ENCODE measurements at regions not wholly inside any gene's neighbourhood (a gene's known extent, or its start where the extent isn't known, plus 50 kb on each side); places are given as distances from the start of the nearest gene placed in this dataset.

GRCh38 chr22:26912655-26913345 is 255.4 kb downstream of the MIAT start:
- intact Hi-C loops (cut with DNase I): no loop called here
- H3K9me3 ChIP-seq (ENCODE audit: control insufficient read depth in 2 of 3, insufficient read depth in 1 of 3, low read length in 3 of 3): no peaks in the 10 kb centered on the region
- no peak overlapping the region for H3K27ac ChIP-seq (ENCODE audit: low read depth in 2 of 2, low read length in 2 of 2)
- no peak for FAIRE-seq
- TF ChIP-seq CTCF (IDR thresholded peaks at IDR 0.05; ENCODE audit: borderline replicate concordance, extremely low read depth, insufficient read depth): no peak
- peaks cover 14% of the 10 kb centered on the region for H3K27me3 ChIP-seq (ENCODE audit: control insufficient read depth, insufficient read depth, low read length)
- no peaks in the 10 kb centered on the region for H3K36me3 ChIP-seq (ENCODE audit: control insufficient read depth in 2 of 3, insufficient read depth in 3 of 3, low read length in 3 of 3)
- no peaks in the 10 kb centered on the region for H3K4me1 ChIP-seq (ENCODE audit: control insufficient read depth in 2 of 3, insufficient read depth in 2 of 3, low read depth in 1 of 3, low read length in 3 of 3)
- no peak for DNase-seq
- no peak overlapping the region for H3K9ac ChIP-seq (ENCODE audit: low read length in 3 of 3)
- H3K4me3 ChIP-seq (ENCODE audit: low read length in 3 of 3): no peak overlapping the region

GRCh38 chr22:26914519-26915185 is 257.3 kb downstream of the MIAT start:
- FAIRE-seq: no peak
- intact Hi-C loops (cut with DNase I): no loop called here
- no peak overlapping the region for H3K4me3 ChIP-seq (ENCODE audit: low read length in 3 of 3)
- H3K36me3 ChIP-seq (ENCODE audit: control insufficient read depth in 2 of 3, insufficient read depth in 3 of 3, low read length in 3 of 3): no peaks in the 10 kb centered on the region
- H3K4me1 ChIP-seq (ENCODE audit: control insufficient read depth in 2 of 3, insufficient read depth in 2 of 3, low read depth in 1 of 3, low read length in 3 of 3): no peaks in the 10 kb centered on the region
- no peak for DNase-seq
- H3K9ac ChIP-seq (ENCODE audit: low read length in 3 of 3): no peak overlapping the region
- H3K27me3 ChIP-seq (ENCODE audit: control insufficient read depth, insufficient read depth, low read length): peaks cover 14% of the 10 kb centered on the region
- H3K9me3 ChIP-seq (ENCODE audit: control insufficient read depth in 2 of 3, insufficient read depth in 1 of 3, low read length in 3 of 3): no peaks in the 10 kb centered on the region
- TF ChIP-seq CTCF (IDR thresholded peaks at IDR 0.05; ENCODE audit: borderline replicate concordance, extremely low read depth, insufficient read depth): no peak
- no peak overlapping the region for H3K27ac ChIP-seq (ENCODE audit: low read depth in 2 of 2, low read length in 2 of 2)

GRCh38 chr22:26916236-26916635 is 258.8 kb downstream of the MIAT start:
- Histone ChIP-seq H3K36me3 (ENCODE audit: control insufficient read depth in 2 of 3, insufficient read depth in 3 of 3, low read length in 3 of 3) (no peaks in the 10 kb centered on the region), H3K9me3 (ENCODE audit: control insufficient read depth in 2 of 3, insufficient read depth in 1 of 3, low read length in 3 of 3) (no peaks in the 10 kb centered on the region), H3K27me3 (ENCODE audit: control insufficient read depth, insufficient read depth, low read length) (peaks cover 14% of the 10 kb centered on the region), H3K9ac (ENCODE audit: low read length in 3 of 3) (no peak overlapping the region), H3K4me3 (ENCODE audit: low read length in 3 of 3) (no peak overlapping the region), H3K4me1 (ENCODE audit: control insufficient read depth in 2 of 3, insufficient read depth in 2 of 3, low read depth in 1 of 3, low read length in 3 of 3) (no peaks in the 10 kb centered on the region), H3K27ac (ENCODE audit: low read depth in 2 of 2, low read length in 2 of 2) (no peak overlapping the region)
- FAIRE-seq (no peak), DNase-seq (no peak)
- TF ChIP-seq CTCF (IDR thresholded peaks at IDR 0.05; ENCODE audit: borderline replicate concordance, extremely low read depth, insufficient read depth): no peak
- intact Hi-C loops (cut with DNase I): no loop called here

Measured in kidney (tissue), 13 donors.